Esophagus squamous epithelium (tissue), 5 donors: ENCODE measurements at regions not wholly inside any gene's neighbourhood (a gene's known extent, or its start where the extent isn't known, plus 50 kb on each side); places are given as distances from the start of the nearest gene placed in this dataset.
"Not testable (repeated sequence)": the region's sequence is repeated elsewhere in the genome, so short reads cannot be mapped to it uniquely, and the experiment has no call there.

Experiments
- DNase-seq: peaks from one replicate; lab custom pipeline; 2025; lab: John Stamatoyannopoulos, UW
- H3K27ac ChIP-seq, 4 donors: fragments of 200-600 bp; sonication (generic); one replicate each; pipeline ENCODE4 v1.5.1; 2016 to 2019; ENCODE audit warnings: mild to moderate bottlenecking in 1 of 4
- H3K27me3 ChIP-seq, 4 donors: fragments of 200-600 bp; sonication (generic); 1 replicate in 3 of 4; 2 replicates in 1 of 4; pipeline versions ENCODE4 v1.5.1 to v1.6.0; 2017 to 2021; ENCODE audit warnings: antibody characterized with exemption in 1 of 4
- H3K36me3 ChIP-seq, 3 donors: fragments of 200-600 bp; sonication (generic); one replicate each; pipeline ENCODE4 v1.5.1; 2016 to 2019
- H3K4me1 ChIP-seq, 3 donors: fragments of 200-600 bp; sonication (generic); one replicate each; pipeline ENCODE4 v1.5.1; 2017 to 2019
- H3K4me3 ChIP-seq, 4 donors: fragments of 200-600 bp; sonication (generic); 1 replicate in 3 of 4; 2 replicates in 1 of 4; pipeline ENCODE4 v1.5.1; 2016 to 2019; ENCODE audit warnings: mild to moderate bottlenecking in 2 of 4, moderate library complexity in 1 of 4
- H3K9me3 ChIP-seq, 3 donors: fragments of 200-600 bp; sonication (generic); one replicate each; pipeline ENCODE4 v1.5.1; 2016 to 2019
- POLR2A ChIP-seq, 4 donors: fragments of 450-650 bp; IDR thresholded peaks; one replicate each; pipeline ENCODE4 v1.6.1; 2017; ENCODE audit warnings: antibody characterized with exemption in 4 of 4, mild to moderate bottlenecking in 4 of 4, moderate library complexity in 3 of 4
- WGBS, 2 donors: methylation state at CpG; one replicate each; pipeline ENCODE4 v1.1.5; 2018; 5-methylcytosine and 5-hydroxymethylcytosine counted together
- intact Hi-C: fragments of 100-400 bp; cut with DNase I; formaldehyde crosslinking; loops from one replicate; pipeline ENCODE4 v1.15.0; 2022
- TF ChIP-seq, protein P1 (sequence below), 6 experiments: fragments of 450-650 bp in 4 of 6; fragments of 200-600 bp in 2 of 6; sonication (generic) in 2 of 6; IDR thresholded peaks; one replicate each; pipeline ENCODE4 v1.5.1; 2016 to 2019; ENCODE audit warnings: antibody characterized with exemption in 6 of 6, mild to moderate bottlenecking in 4 of 6, moderate library complexity in 4 of 6
- donor health status: DM: yes; HTN: yes; CAD: no.

DNA sequence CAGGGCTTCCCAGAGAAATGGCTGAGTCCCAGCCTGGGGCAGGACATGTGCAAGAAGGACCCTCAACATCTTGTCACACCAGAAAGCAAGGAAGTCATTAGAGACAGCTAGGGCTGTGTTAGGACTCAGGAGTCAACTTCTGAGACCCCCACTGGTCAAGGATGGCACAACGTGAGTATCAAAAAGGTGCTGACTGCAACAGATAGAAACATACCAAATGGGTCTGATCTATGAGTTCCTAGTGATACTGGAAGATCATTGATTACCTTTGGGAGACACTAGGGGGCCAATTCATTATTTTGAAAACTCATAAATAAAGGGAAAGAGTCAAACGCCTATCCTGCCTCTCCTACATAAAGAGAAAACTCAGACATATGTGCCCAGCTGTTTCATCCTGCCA, 73.5 kb upstream of the GJB6 start:
- DNase-seq: no peak
- intact Hi-C loops: no loop called here
- TF ChIP-seq, protein P1, sequence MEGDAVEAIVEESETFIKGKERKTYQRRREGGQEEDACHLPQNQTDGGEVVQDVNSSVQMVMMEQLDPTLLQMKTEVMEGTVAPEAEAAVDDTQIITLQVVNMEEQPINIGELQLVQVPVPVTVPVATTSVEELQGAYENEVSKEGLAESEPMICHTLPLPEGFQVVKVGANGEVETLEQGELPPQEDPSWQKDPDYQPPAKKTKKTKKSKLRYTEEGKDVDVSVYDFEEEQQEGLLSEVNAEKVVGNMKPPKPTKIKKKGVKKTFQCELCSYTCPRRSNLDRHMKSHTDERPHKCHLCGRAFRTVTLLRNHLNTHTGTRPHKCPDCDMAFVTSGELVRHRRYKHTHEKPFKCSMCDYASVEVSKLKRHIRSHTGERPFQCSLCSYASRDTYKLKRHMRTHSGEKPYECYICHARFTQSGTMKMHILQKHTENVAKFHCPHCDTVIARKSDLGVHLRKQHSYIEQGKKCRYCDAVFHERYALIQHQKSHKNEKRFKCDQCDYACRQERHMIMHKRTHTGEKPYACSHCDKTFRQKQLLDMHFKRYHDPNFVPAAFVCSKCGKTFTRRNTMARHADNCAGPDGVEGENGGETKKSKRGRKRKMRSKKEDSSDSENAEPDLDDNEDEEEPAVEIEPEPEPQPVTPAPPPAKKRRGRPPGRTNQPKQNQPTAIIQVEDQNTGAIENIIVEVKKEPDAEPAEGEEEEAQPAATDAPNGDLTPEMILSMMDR (IDR thresholded peaks at IDR 0.05): no peak
- TF ChIP-seq POLR2A (IDR thresholded peaks at IDR 0.05): no peak
- peaks cover 0 to 24% (median 0%) of the 10 kb centered on the region in 4 donors for H3K27me3 ChIP-seq
- H3K36me3 ChIP-seq: no peaks in the 10 kb centered on the region
- WGBS, 2 donors: 45 to 62% methylated on average over 2 of the region's 2 CpGs
- no peak overlapping the region for H3K4me3 ChIP-seq
- H3K9me3 ChIP-seq: peaks cover 0 to 14% (median 0%) of the 10 kb centered on the region in 3 donors
- no peak overlapping the region for H3K27ac ChIP-seq
- peaks cover 0 to 7% (median 0%) of the 10 kb centered on the region in 3 donors for H3K4me1 ChIP-seq

DNA sequence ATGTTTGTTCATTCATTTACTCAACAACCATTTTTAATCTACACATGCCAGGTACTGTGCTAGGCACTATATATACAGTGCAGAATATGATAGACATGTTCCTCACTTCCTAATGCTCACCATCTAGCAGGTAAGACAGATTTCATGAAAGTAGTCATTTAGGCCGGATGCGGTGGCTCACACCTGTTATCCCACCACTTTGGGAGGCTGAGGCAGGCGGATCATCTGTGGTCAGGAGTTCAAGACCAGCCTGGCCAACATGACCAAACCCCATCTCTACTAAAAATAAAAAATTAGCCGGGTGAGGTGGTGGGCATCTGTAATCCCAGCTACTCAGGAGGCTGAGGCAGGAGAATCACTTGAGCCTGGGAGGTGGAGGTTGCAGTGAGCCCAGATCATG, 71.9 kb upstream of the GJB6 start:
- 92 to 100% methylated on average over 4 of the region's 4 CpGs for WGBS, 2 donors
- Histone ChIP-seq H3K27me3 (peaks cover 0 to 32% (median 0%) of the 10 kb centered on the region in 4 donors), H3K9me3 (peaks cover 0 to 14% (median 0%) of the 10 kb centered on the region in 3 donors)
- intact Hi-C loops, H3K36me3 ChIP-seq, DNase-seq, H3K27ac ChIP-seq, H3K4me3 ChIP-seq, H3K4me1 ChIP-seq: not testable (repeated sequence)

DNA sequence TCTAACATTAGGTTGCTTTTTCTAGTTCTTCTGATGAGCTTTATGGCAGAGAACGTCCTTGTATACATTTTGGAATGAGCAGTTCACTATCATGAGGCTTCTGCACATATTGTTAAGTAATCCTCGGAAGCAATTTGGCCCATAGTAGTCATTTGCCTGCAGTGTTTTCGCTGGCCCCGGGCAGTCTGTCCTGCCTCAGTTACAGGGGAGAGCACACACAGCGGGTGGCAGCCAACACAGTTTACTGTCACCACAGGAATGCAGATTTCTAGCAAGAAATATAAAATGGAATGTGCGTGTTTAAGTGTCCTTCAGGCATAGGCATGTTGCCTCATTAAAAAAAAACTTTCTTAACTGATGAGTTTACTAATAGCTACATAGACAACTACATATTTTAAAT, 71.5 kb upstream of the GJB6 start:
- TF ChIP-seq, protein P1 (IDR thresholded peaks at IDR 0.05): no peak
- no peak for TF ChIP-seq POLR2A (IDR thresholded peaks at IDR 0.05)
- Histone ChIP-seq H3K27me3 (peaks cover 0 to 32% (median 0%) of the 10 kb centered on the region in 4 donors), H3K9me3 (peaks cover 0 to 14% (median 0%) of the 10 kb centered on the region in 3 donors), H3K4me1 (peaks cover 0 to 7% (median 0%) of the 10 kb centered on the region in 3 donors), H3K27ac (no peak overlapping the region), H3K36me3 (no peaks in the 10 kb centered on the region), H3K4me3 (no peak overlapping the region)
- no peak for DNase-seq
- 82 to 83% methylated on average over 5 to 6 of the region's 6 CpGs for WGBS, 2 donors
- intact Hi-C loops: no loop called here

DNA sequence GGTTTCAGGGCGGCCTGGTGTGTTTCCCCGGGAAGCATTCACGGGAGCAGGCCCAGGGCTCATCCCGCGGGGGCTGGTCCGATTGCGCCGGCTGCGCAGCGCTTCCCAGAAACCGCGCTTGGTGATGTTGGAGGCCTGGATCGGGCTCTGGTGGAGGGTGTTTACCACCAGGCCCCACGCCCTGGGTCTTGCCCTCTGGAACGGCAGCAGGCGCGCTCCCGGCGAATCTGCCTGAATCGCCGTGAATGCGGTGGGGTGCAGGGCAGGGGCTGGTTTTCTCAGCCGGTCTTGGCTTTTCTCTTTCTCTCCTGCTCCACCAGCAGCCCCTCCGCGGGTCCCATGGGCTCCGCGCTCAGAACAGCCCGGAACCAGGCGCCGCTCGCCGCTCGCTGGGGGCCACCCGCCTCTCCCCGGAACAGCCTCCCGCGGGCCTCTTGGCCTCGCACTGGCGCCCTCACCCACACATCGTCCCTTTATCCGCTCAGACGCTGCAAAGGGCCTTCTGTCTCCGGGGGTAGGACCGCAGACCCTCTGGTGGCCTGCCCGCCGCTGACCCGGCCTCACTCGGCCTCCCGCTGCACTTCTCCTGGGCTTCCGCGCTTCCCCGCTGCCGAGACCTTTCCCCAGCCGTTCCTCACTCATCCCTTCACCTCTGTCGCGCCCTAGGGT, 69.4 kb upstream of the GJB6 start:
- intact Hi-C loops: no loop called here
- Histone ChIP-seq H3K4me1 (peaks cover 0 to 7% (median 0%) of the 10 kb centered on the region in 3 donors), H3K27ac (no peak overlapping the region), H3K36me3 (no peaks in the 10 kb centered on the region), H3K4me3 (peak overlapping the region in 2 of 4 donors; percentile 8 to 21), H3K27me3 (peaks cover 0 to 32% (median 0%) of the 10 kb centered on the region in 4 donors), H3K9me3 (no peaks in the 10 kb centered on the region)
- WGBS, 2 donors: 64 to 72% methylated on average over 13 to 40 of the region's 56 CpGs
- no peak for DNase-seq
- TF ChIP-seq, protein P1 (IDR thresholded peaks at IDR 0.05): no peak
- TF ChIP-seq POLR2A (IDR thresholded peaks at IDR 0.05): no peak

DNA sequence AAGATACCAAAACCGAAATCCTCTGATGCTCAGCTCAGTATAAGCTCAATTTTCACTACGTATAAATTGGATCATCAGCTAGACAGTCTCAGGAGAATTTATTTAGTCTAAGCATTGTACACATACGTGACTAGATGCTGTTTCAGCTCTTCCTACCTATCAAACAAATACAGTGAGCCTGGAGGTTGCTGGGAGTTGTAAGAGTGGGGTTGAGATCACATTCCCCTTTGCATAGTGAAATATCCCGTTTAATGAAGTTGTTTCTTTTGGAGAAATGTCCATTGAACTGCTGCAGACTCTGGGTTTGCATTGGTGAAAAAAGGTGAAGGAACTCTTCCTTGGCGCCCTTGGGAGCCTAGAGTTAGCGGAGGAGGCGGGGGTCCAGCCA, 68.9 kb upstream of the GJB6 start:
- peak overlapping the region in 2 of 4 donors; percentile 8 to 21 for H3K4me3 ChIP-seq
- WGBS, 2 donors: 76 to 78% methylated on average over 4 to 6 of the region's 7 CpGs

More for the DNA sequence above, 68.9 kb upstream of the GJB6 start:
- H3K4me1 ChIP-seq: peaks cover 0 to 7% (median 0%) of the 10 kb centered on the region in 3 donors
- no peak overlapping the region for H3K27ac ChIP-seq
- TF ChIP-seq, protein P1 (IDR thresholded peaks at IDR 0.05): no peak
- no peak for TF ChIP-seq POLR2A (IDR thresholded peaks at IDR 0.05)
- H3K9me3 ChIP-seq: no peaks in the 10 kb centered on the region
- H3K36me3 ChIP-seq: no peaks in the 10 kb centered on the region
- intact Hi-C loops: no loop called here
- DNase-seq: no peak
- peaks cover 0 to 32% (median 0%) of the 10 kb centered on the region in 4 donors for H3K27me3 ChIP-seq
